ENCODE measurements at regions not wholly inside any gene's neighbourhood (a gene's known extent, or its start where the extent isn't known, plus 50 kb on each side); places are given as distances from the start of the nearest gene placed in this dataset.

DNA sequence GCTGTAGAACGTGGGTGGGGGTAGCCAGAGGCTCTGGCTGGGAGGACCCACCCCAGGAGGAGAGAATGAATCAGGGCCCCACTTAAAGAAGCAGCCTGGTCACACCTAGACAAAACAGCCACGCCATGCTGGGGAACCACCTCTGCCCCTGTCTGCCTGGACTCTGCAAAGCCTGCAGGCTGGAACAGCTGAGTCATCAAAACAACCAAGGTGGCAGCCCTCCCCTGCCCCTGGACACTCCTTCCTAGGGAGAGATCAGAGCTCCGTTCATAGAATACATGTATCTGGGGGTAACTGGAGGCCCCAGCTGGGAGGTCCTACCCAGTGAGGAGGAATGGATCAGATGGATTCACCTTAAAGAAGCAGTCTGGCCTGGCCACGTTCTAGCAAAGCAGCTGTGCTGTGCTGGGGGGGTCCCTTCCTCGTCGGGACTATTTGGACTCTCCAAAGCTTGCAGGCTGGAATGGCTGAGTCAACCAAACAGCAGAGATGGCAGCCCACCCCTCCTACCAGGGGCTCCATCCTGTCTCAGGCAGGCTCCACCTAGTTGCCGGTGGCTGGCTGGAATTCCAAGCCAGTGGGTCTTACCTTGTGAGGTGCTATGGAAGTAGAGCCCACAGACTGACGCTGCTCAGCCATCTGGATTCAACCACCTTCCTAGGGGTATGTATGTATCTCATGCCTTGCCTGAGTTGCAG is 50.5 kb upstream of the NT5C1B start:
- no peak overlapping the region for H3K27ac ChIP-seq
- TF ChIP-seq POLR2A (IDR thresholded peaks at IDR 0.05) (no peak), EP300 (IDR thresholded peaks at IDR 0.05) (no peak), POLR2AphosphoS5 (IDR thresholded peaks at IDR 0.05) (no peak)
- TF ChIP-seq, protein P1, sequence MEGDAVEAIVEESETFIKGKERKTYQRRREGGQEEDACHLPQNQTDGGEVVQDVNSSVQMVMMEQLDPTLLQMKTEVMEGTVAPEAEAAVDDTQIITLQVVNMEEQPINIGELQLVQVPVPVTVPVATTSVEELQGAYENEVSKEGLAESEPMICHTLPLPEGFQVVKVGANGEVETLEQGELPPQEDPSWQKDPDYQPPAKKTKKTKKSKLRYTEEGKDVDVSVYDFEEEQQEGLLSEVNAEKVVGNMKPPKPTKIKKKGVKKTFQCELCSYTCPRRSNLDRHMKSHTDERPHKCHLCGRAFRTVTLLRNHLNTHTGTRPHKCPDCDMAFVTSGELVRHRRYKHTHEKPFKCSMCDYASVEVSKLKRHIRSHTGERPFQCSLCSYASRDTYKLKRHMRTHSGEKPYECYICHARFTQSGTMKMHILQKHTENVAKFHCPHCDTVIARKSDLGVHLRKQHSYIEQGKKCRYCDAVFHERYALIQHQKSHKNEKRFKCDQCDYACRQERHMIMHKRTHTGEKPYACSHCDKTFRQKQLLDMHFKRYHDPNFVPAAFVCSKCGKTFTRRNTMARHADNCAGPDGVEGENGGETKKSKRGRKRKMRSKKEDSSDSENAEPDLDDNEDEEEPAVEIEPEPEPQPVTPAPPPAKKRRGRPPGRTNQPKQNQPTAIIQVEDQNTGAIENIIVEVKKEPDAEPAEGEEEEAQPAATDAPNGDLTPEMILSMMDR (IDR thresholded peaks at IDR 0.05) = no peak
- DNase-seq (no peak), ATAC-seq (ENCODE audit: low FRiP score in 2 of 2) (no peak)
- no peak overlapping the region for H3K4me3 ChIP-seq
- H3K9me3 ChIP-seq = peaks cover 0 to 15% (median 0%) of the 10 kb centered on the region in 4 donors
- 89% methylated on average over 8 of the region's 8 CpGs; no CpG with 5 or more reads in 1 of the 2 donors for WGBS, 2 donors
- no peaks in the 10 kb centered on the region for H3K27me3 ChIP-seq
- no peaks in the 10 kb centered on the region for H3K4me1 ChIP-seq
- no peaks in the 10 kb centered on the region for H3K36me3 ChIP-seq

Data from upper lobe of left lung (tissue), 6 donors.